ENCODE measurements at regions not wholly inside any gene's neighbourhood (a gene's known extent, or its start where the extent isn't known, plus 50 kb on each side); places are given as distances from the start of the nearest gene placed in this dataset.

GRCh38 chr2:187107001-187107400 lies 258.0 kb upstream of the ZSWIM2 start:
- TF ChIP-seq CTCF (IDR thresholded peaks at IDR 0.05; ENCODE audit: insufficient read depth, low read length), result no peak
- no peak for TF ChIP-seq POLR2AphosphoS5 (IDR thresholded peaks at IDR 0.05; ENCODE audit: low read depth)
- TF ChIP-seq REST (IDR thresholded peaks at IDR 0.05; ENCODE audit: insufficient replicate concordance, low read depth), result no peak
- no peak for TF ChIP-seq GABPA (IDR thresholded peaks at IDR 0.05; ENCODE audit: low read depth)
